HepG2 (cell line): ENCODE measurements at regions not wholly inside any gene's neighbourhood (a gene's known extent, or its start where the extent isn't known, plus 50 kb on each side); places are given as distances from the start of the nearest gene placed in this dataset.

Experiments
- ATAC-seq: fragments of 200-7000 bp; cut with Tn5 transposase; 3 replicates; pipeline ENCODE4 v1.9.1; 2020; ENCODE audit warnings: mild to moderate bottlenecking, moderate library complexity
- BruUV-seq: library from RNA; stranded (reverse); fragments of 400-500 nt; replicated peaks from 2 replicates; lab custom pipeline; 2021; lab: Mats Ljungman, UMichigan
- CTCF ChIA-PET: fragments of 300-600 bp; formaldehyde crosslinking; extraction: SDS; loops from one replicate; lab custom pipeline; 2021; ENCODE audit warnings: low total read pairs, inconsistent platforms, low intra/inter-chr PET ratio; lab: Yijun Ruan, JAX
- POLR2A ChIA-PET: fragments of 350-600 bp; sonication (Branson Sonifier 250); formaldehyde crosslinking; loops from one replicate; lab custom pipeline; 2020; ENCODE audit warnings: antibody characterized with exemption, inconsistent platforms; lab: Yijun Ruan, JAX
- DNase-seq: peaks from one replicate; pipeline ENCODE4 v3.0.0-alpha.2; 2015; ENCODE audit warnings: low spot score
- FAIRE-seq: peaks from 3 replicates; lab custom pipeline; 2011; peaks lifted over from hg19 to GRCh38; lab: Jason Lieb, UNC
- H2AFZ ChIP-seq: one replicate; pipeline ENCODE4 v1.6.1; 2011; ENCODE audit warnings: low read length, inconsistent platforms
- H3K27ac ChIP-seq: fragments of 300-600 bp; 3 replicates; pipeline ENCODE4 v1.8.0; 2011; ENCODE audit warnings: mixed run types, mild to moderate bottlenecking, mixed read lengths, low read length, inconsistent platforms; ENCODE audit not compliant: insufficient read depth; ENCODE audit errors: extremely low read length
- H3K27me3 ChIP-seq, 2 experiments: fragments of 200-600 bp in 1 of 2; 2 replicates in 1 of 2; 3 replicates in 1 of 2; pipeline versions ENCODE4 v1.6.0 to v1.8.0; 2011; ENCODE audit warnings: low read length in 2 of 2, mild to moderate bottlenecking in 2 of 2, moderate library complexity in 2 of 2, inconsistent platforms in 1 of 2; ENCODE audit not compliant: insufficient read depth in 2 of 2, control insufficient read depth in 1 of 2
- H3K36me3 ChIP-seq, 2 experiments: fragments of 200-600 bp in 1 of 2; replicated peaks in 1 of 2; 2 replicates in 1 of 2; 3 replicates in 1 of 2; pipeline versions ENCODE4 v1.5.1 to v1.8.0; 2011; ENCODE audit warnings: low read length in 2 of 2, inconsistent platforms in 1 of 2; ENCODE audit not compliant: insufficient read depth in 2 of 2, control insufficient read depth in 1 of 2
- H3K4me1 ChIP-seq: 2 replicates; pipeline ENCODE4 v1.5.1; 2012; ENCODE audit warnings: low read length, inconsistent platforms; ENCODE audit not compliant: insufficient read depth
- H3K4me2 ChIP-seq: 2 replicates; pipeline ENCODE4 v1.6.0; 2011; ENCODE audit warnings: low read depth, low read length, inconsistent platforms
- H3K4me3 ChIP-seq, 3 experiments: fragments of 200-600 bp in 1 of 3; sonication (generic), shearing (Covaris generic) in 1 of 3; replicated peaks in 1 of 3; 2 replicates each; pipeline ENCODE4 v1.5.1; 2011 to 2016; ENCODE audit warnings: low read length in 3 of 3, inconsistent platforms in 2 of 3, low read depth in 2 of 3, mild to moderate bottlenecking in 2 of 3, control low read depth in 1 of 3, mixed read lengths in 1 of 3; ENCODE audit not compliant: insufficient read depth in 1 of 3
- H3K79me2 ChIP-seq: one replicate; pipeline ENCODE4 v1.6.1; 2011; ENCODE audit warnings: low read length, inconsistent platforms; ENCODE audit not compliant: insufficient read depth
- H3K9ac ChIP-seq: 2 replicates; pipeline ENCODE4 v1.6.0; 2011; ENCODE audit warnings: mild to moderate bottlenecking, low read depth, low read length, inconsistent platforms; ENCODE audit not compliant: insufficient read depth
- H3K9me3 ChIP-seq: 2 replicates; pipeline ENCODE4 v1.5.1; 2012; ENCODE audit warnings: mild to moderate bottlenecking, low read length
- H4K20me1 ChIP-seq: 2 replicates; pipeline ENCODE4 v1.6.0; 2011; ENCODE audit warnings: inconsistent platforms, mild to moderate bottlenecking, low read length, moderate library complexity; ENCODE audit not compliant: insufficient read depth
- AHR ChIP-seq: IDR thresholded peaks from 2 replicates; pipeline ENCODE4 v1.6.1; 2018; ENCODE audit warnings: missing genetic modification reagents, missing compliant biosample characterization
- CEBPG ChIP-seq: IDR thresholded peaks from 2 replicates; pipeline ENCODE4 v1.6.1; 2016
- KDM1A ChIP-seq: IDR thresholded peaks from 2 replicates; pipeline ENCODE4 v1.6.1; 2016; ENCODE audit warnings: missing compliant biosample characterization
- NFATC3 ChIP-seq: sonication (generic); formaldehyde crosslinking; IDR thresholded peaks from 2 replicates; pipeline ENCODE4 v1.5.1; 2020; ENCODE audit warnings: mild to moderate bottlenecking, missing genetic modification reagents
- PTBP1 ChIP-seq: fragments of 200-400 bp; formaldehyde crosslinking; IDR thresholded peaks from 2 replicates; pipeline ENCODE4 v1.6.1; 2018; ENCODE audit warnings: low read length, low read depth; ENCODE audit not compliant: poor library complexity, severe bottlenecking
- SMARCC2 ChIP-seq: fragments of 450-650 bp; IDR thresholded peaks from 2 replicates; pipeline ENCODE4 v1.6.1; 2017; ENCODE audit warnings: antibody characterized with exemption, mild to moderate bottlenecking
- TSC22D2 ChIP-seq: sonication (generic); formaldehyde crosslinking; IDR thresholded peaks from 2 replicates; pipeline ENCODE4 v1.5.1; 2020; ENCODE audit warnings: missing genetic modification reagents, mild to moderate bottlenecking, borderline replicate concordance
- ZNF34 ChIP-seq: sonication (generic); formaldehyde crosslinking; IDR thresholded peaks from 2 replicates; pipeline ENCODE4 v1.4.0; 2020; ENCODE audit warnings: mild to moderate bottlenecking, missing genetic modification reagents, borderline replicate concordance
- ZNF460 ChIP-seq: sonication (generic); formaldehyde crosslinking; IDR thresholded peaks from 2 replicates; pipeline ENCODE4 v1.5.1; 2020; ENCODE audit warnings: missing genetic modification reagents, mild to moderate bottlenecking, borderline replicate concordance
- ZNF644 ChIP-seq: IDR thresholded peaks from 2 replicates; pipeline ENCODE4 v1.6.1; 2016; ENCODE audit warnings: low read depth
- ZNF770 ChIP-seq: sonication (generic); formaldehyde crosslinking; IDR thresholded peaks from 2 replicates; pipeline ENCODE4 v1.5.0; 2020; ENCODE audit warnings: mild to moderate bottlenecking, missing genetic modification reagents
- whole genome bisulfite sequencing: methylation state at CpG from one replicate; pipeline ENCODE4 v1.1.6; 2017; ENCODE audit warnings: low lambda C conversion rate; 5-methylcytosine and 5-hydroxymethylcytosine counted together
- in situ Hi-C: cut with HindIII; loops from 2 replicates; pipeline ENCODE4 v1.10.0; 2017; ENCODE audit warnings: low pct_unique_long_range_greater_than_20kb; ENCODE audit not compliant: extremely low pct_ligation_motif_present
- intact Hi-C: fragments of 100-400 bp; cut with micrococcal nuclease; formaldehyde crosslinking; loops from one replicate; pipeline ENCODE4 v1.10.0; 2022; ENCODE audit not compliant: unreplicated experiment
- TF ChIP-seq, protein P1 (sequence below): sonication (generic); formaldehyde crosslinking; IDR thresholded peaks from 2 replicates; pipeline ENCODE4 v1.8.1; 2023; ENCODE audit warnings: mild to moderate bottlenecking, moderate library complexity, missing genetic modification reagents
- TF ChIP-seq, protein P2 (sequence below): sonication (generic); formaldehyde crosslinking; IDR thresholded peaks from 2 replicates; pipeline ENCODE4 v1.8.0; 2022; ENCODE audit warnings: mild to moderate bottlenecking, missing genetic modification reagents
- TF ChIP-seq, protein P3 (sequence below): sonication (generic); formaldehyde crosslinking; IDR thresholded peaks from 2 replicates; pipeline ENCODE4 v1.8.1; 2023; ENCODE audit warnings: missing genetic modification reagents, mild to moderate bottlenecking, borderline replicate concordance

- no peak overlapping the region for H2AFZ ChIP-seq
- no peaks in the 10 kb centered on the region for H4K20me1 ChIP-seq
- DNase-seq (no peak), ATAC-seq (no peak), FAIRE-seq (no peak)
- H3K9ac ChIP-seq = no peak overlapping the region
- ChIA-PET POLR2A (no interaction called here), CTCF (no interaction called here)
- in situ Hi-C loops = no loop called here
- peaks cover 27% of the 10 kb centered on the region for H3K4me1 ChIP-seq
- no peak overlapping the region for H3K4me3 ChIP-seq
- WGBS = 27% methylated on average over 9 of the region's 9 CpGs
- H3K4me2 ChIP-seq = no peak overlapping the region
- no TSS peak for BruUV-seq
- H3K79me2 ChIP-seq = no peaks in the 10 kb centered on the region
- H3K27ac ChIP-seq = no peak overlapping the region
- TF ChIP-seq ZNF770 (peak; percentile 32; the same call in 1 of the 2 replicates), PTBP1 (no peak)
- H3K27me3 ChIP-seq = peaks cover 3 to 19% of the 10 kb centered on the region in 2 experiments; a peak in 3 of 5 replicates
- H3K36me3 ChIP-seq = no peaks in the 10 kb centered on the region
- intact Hi-C loops = no loop called here
- H3K9me3 ChIP-seq = no peaks in the 10 kb centered on the region
These were observed 111.6 kb upstream of the SLC6A6 start for GRCh38 chr3:14290631-14291385.

DNA sequence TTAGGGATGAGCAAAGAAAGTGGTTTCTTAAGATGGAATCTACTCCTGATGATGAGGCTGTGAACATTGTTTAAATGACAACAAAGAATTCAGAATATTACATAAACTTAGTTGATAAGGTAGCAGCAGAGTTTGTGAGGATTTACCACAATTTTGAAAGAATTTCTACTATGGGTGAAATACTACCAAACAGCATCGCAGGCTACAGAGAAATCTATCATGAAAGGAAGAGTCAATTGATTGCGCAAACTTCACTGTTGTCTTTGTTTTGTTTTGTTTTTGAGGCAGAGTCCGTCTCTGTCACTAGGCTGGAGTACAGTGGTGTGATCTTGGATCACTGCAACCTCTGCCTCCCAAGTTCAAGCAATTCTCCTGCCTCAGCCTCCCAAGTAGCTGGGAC, 107.4 kb upstream of the SLC6A6 start:
- H2AFZ ChIP-seq = no peak overlapping the region
- intact Hi-C loops (no loop called here), in situ Hi-C loops (no loop called here)
- H4K20me1 ChIP-seq = no peaks in the 10 kb centered on the region
- no peak overlapping the region for H3K9ac ChIP-seq
- no peaks in the 10 kb centered on the region for H3K9me3 ChIP-seq
- no TSS peak for BruUV-seq
- peaks cover 2 to 24% of the 10 kb centered on the region in 2 experiments; a peak in 3 of 5 replicates for H3K27me3 ChIP-seq
- no peaks in the 10 kb centered on the region for H3K79me2 ChIP-seq
- FAIRE-seq = no peak
- no peak overlapping the region for H3K4me3 ChIP-seq
- peaks cover 33% of the 10 kb centered on the region for H3K4me1 ChIP-seq
- H3K27ac ChIP-seq = no peak overlapping the region
- 38% methylated on average over 3 of the region's 3 CpGs for WGBS
- H3K36me3 ChIP-seq = no peaks in the 10 kb centered on the region
- ATAC-seq = no peak
- ChIA-PET CTCF (no interaction called here), POLR2A (no interaction called here)
- DNase-seq = no peak
- no peak overlapping the region for H3K4me2 ChIP-seq
- TF ChIP-seq TSC22D2 = no peak
- TF ChIP-seq KDM1A (CRISPR knock-in tag) = no peak
- no peak for TF ChIP-seq NFATC3
- TF ChIP-seq, protein P1, sequence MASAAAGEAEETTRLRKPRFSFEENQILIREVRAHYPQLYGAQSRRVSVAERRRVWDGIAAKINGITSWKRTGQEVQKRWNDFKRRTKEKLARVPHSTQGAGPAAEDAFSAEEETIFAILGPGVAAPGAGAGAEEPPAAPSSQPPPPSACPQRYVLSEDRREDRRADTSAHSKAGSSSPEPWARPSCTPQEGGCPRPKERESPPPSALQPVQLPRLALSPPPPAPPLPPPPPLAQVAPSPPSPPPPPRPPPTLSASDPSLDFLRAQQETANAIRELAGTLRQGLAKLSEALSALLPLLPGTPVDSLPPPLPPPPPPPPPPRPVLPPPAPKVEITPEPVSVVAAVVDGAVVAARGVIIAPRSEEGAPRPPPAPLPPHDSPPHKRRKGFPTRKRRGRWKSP (CRISPR knock-in tag) = no peak
- no peak for TF ChIP-seq AHR (CRISPR knock-in tag)
- TF ChIP-seq ZNF34 = no peak
- no peak for TF ChIP-seq ZNF644 (CRISPR knock-in tag)
- TF ChIP-seq SMARCC2 = no peak
- TF ChIP-seq, protein P2, sequence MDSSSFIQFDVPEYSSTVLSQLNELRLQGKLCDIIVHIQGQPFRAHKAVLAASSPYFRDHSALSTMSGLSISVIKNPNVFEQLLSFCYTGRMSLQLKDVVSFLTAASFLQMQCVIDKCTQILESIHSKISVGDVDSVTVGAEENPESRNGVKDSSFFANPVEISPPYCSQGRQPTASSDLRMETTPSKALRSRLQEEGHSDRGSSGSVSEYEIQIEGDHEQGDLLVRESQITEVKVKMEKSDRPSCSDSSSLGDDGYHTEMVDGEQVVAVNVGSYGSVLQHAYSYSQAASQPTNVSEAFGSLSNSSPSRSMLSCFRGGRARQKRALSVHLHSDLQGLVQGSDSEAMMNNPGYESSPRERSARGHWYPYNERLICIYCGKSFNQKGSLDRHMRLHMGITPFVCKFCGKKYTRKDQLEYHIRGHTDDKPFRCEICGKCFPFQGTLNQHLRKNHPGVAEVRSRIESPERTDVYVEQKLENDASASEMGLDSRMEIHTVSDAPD (CRISPR knock-in tag) = no peak
- TF ChIP-seq, protein P3, sequence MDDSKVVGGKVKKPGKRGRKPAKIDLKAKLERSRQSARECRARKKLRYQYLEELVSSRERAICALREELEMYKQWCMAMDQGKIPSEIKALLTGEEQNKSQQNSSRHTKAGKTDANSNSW (CRISPR knock-in tag) = no peak
- peak; percentile 79 for TF ChIP-seq CEBPG
- TF ChIP-seq ZNF460 = peak; percentile 85
